Mucosa of descending colon (tissue), 3 donors: ENCODE measurements at regions not wholly inside any gene's neighbourhood (a gene's known extent, or its start where the extent isn't known, plus 50 kb on each side); places are given as distances from the start of the nearest gene placed in this dataset.

Source experiments
- ATAC-seq: fragments of 200-7000 bp; cut with Tn5 transposase; one replicate; pipeline ENCODE4 v1.9.1; 2020; ENCODE audit warnings: mild to moderate bottlenecking, moderate library complexity
- DNase-seq, 3 donors: peaks; one replicate each; pipeline ENCODE4 v3.0.0-alpha.2; 2020
- H3K36me3 ChIP-seq: fragments of 200-600 bp; one replicate; pipeline ENCODE4 v1.8.0; 2021; ENCODE audit warnings: low read depth, mild to moderate bottlenecking
- H3K4me1 ChIP-seq: fragments of 200-600 bp; one replicate; pipeline ENCODE4 v1.8.0; 2021; ENCODE audit warnings: low read depth, mild to moderate bottlenecking
- H3K4me3 ChIP-seq: fragments of 200-600 bp; one replicate; pipeline ENCODE4 v1.8.0; 2021; ENCODE audit warnings: mild to moderate bottlenecking
- H3K9me3 ChIP-seq: fragments of 200-600 bp; one replicate; pipeline ENCODE4 v1.8.0; 2021; ENCODE audit warnings: mild to moderate bottlenecking
- CTCF ChIP-seq: fragments of 200-600 bp; IDR thresholded peaks from one replicate; pipeline ENCODE4 v1.8.0; 2022; ENCODE audit warnings: antibody characterized with exemption, mild to moderate bottlenecking
- intact Hi-C, 2 donors: fragments of 100-400 bp; cut with DNase I in 1 of 2; cut with micrococcal nuclease in 1 of 2; formaldehyde crosslinking; loops; one replicate each; pipeline versions ENCODE4 v1.11.0 to v1.11.1; 2022; cut with DNase I, micrococcal nuclease
- donor health status: DM: no; HTN: no; CAD: no; lungs with moderate emphysema.
- donor health status: DM: no; HTN: no; CAD: no.
- donor health status: DM: no; HTN: yes; CAD: no.

- no peak overlapping the region for H3K4me3 ChIP-seq
- H3K36me3 ChIP-seq, result no peaks in the 10 kb centered on the region
- ATAC-seq (no peak), DNase-seq (no peak)
- TF ChIP-seq CTCF, result no peak
- intact Hi-C loops, result no loop called here
- no peaks in the 10 kb centered on the region for H3K9me3 ChIP-seq
- H3K4me1 ChIP-seq, result no peaks in the 10 kb centered on the region
Observed at GRCh38 chr4:138599965-138600364, 357.8 kb upstream of the SLC7A11 start.

- Histone ChIP-seq H3K9me3 (no peaks in the 10 kb centered on the region), H3K4me1 (no peaks in the 10 kb centered on the region), H3K4me3 (no peak overlapping the region), H3K36me3 (no peaks in the 10 kb centered on the region)
- intact Hi-C loops, result no loop called here
- TF ChIP-seq CTCF, result no peak
- DNase-seq, result no peak
- no peak for ATAC-seq
Observed at GRCh38 chr4:138598226-138598625, 356.1 kb upstream of the SLC7A11 start.

GRCh38 chr4:138596896-138597295 lies 354.7 kb upstream of the SLC7A11 start:
- no peak for ATAC-seq
- no peak for DNase-seq
- Histone ChIP-seq H3K4me1 (no peaks in the 10 kb centered on the region), H3K9me3 (no peaks in the 10 kb centered on the region), H3K36me3 (no peaks in the 10 kb centered on the region), H3K4me3 (no peak overlapping the region)
- no peak for TF ChIP-seq CTCF
- intact Hi-C loops, result no loop called here

- Histone ChIP-seq H3K36me3 (no peaks in the 10 kb centered on the region), H3K9me3 (no peaks in the 10 kb centered on the region), H3K4me1 (no peaks in the 10 kb centered on the region), H3K4me3 (no peak overlapping the region)
- intact Hi-C loops, result no loop called here
- no peak for TF ChIP-seq CTCF
- ATAC-seq, result no peak
- no peak for DNase-seq
Observed at GRCh38 chr4:138595731-138596460, 353.7 kb upstream of the SLC7A11 start.

- no peak for TF ChIP-seq CTCF
- intact Hi-C loops, result no loop called here
- H3K36me3 ChIP-seq, result no peaks in the 10 kb centered on the region
- H3K4me3 ChIP-seq, result no peak overlapping the region
- H3K4me1 ChIP-seq, result no peaks in the 10 kb centered on the region
- ATAC-seq (no peak), DNase-seq (no peak)
- H3K9me3 ChIP-seq, result no peaks in the 10 kb centered on the region
Observed at GRCh38 chr4:138595171-138595570, 353.0 kb upstream of the SLC7A11 start.

- TF ChIP-seq CTCF, result no peak
- ATAC-seq (no peak), DNase-seq (no peak)
- H3K4me3 ChIP-seq, result no peak overlapping the region
- H3K36me3 ChIP-seq, result no peaks in the 10 kb centered on the region
- H3K4me1 ChIP-seq, result no peaks in the 10 kb centered on the region
- intact Hi-C loops, result no loop called here
- H3K9me3 ChIP-seq, result no peaks in the 10 kb centered on the region
Observed at GRCh38 chr4:138592796-138593195, 350.6 kb upstream of the SLC7A11 start.
